ENCODE measurements at regions not wholly inside any gene's neighbourhood (a gene's known extent, or its start where the extent isn't known, plus 50 kb on each side); places are given as distances from the start of the nearest gene placed in this dataset.

- TF ChIP-seq, protein P1, sequence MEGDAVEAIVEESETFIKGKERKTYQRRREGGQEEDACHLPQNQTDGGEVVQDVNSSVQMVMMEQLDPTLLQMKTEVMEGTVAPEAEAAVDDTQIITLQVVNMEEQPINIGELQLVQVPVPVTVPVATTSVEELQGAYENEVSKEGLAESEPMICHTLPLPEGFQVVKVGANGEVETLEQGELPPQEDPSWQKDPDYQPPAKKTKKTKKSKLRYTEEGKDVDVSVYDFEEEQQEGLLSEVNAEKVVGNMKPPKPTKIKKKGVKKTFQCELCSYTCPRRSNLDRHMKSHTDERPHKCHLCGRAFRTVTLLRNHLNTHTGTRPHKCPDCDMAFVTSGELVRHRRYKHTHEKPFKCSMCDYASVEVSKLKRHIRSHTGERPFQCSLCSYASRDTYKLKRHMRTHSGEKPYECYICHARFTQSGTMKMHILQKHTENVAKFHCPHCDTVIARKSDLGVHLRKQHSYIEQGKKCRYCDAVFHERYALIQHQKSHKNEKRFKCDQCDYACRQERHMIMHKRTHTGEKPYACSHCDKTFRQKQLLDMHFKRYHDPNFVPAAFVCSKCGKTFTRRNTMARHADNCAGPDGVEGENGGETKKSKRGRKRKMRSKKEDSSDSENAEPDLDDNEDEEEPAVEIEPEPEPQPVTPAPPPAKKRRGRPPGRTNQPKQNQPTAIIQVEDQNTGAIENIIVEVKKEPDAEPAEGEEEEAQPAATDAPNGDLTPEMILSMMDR (IDR thresholded peaks at IDR 0.05) = no peak
- TF ChIP-seq POLR2A (IDR thresholded peaks at IDR 0.05) = no peak
Observed at GRCh38 chr1:117295001-117295400, 72.2 kb upstream of the MAN1A2 start.

Data from breast epithelium (tissue), 3 donors.